Stimulated activated CD8-positive, alpha-beta memory T cell treated with anti-CD3 and anti-CD28 coated beads, Interleukin-15, amount 100 ng/mL, for 48 hours (primary cell): ENCODE measurements at regions not wholly inside any gene's neighbourhood (a gene's known extent, or its start where the extent isn't known, plus 50 kb on each side); places are given as distances from the start of the nearest gene placed in this dataset.
"Not testable (repeated sequence)": the region's sequence is repeated elsewhere in the genome, so short reads cannot be mapped to it uniquely, and the experiment has no call there.

Source experiments
- DNase-seq, 2 donors: peaks; one replicate each; pipeline ENCODE4 v3.0.0-alpha.2; 2020; ENCODE audit warnings: low read depth in 2 of 2

DNA sequence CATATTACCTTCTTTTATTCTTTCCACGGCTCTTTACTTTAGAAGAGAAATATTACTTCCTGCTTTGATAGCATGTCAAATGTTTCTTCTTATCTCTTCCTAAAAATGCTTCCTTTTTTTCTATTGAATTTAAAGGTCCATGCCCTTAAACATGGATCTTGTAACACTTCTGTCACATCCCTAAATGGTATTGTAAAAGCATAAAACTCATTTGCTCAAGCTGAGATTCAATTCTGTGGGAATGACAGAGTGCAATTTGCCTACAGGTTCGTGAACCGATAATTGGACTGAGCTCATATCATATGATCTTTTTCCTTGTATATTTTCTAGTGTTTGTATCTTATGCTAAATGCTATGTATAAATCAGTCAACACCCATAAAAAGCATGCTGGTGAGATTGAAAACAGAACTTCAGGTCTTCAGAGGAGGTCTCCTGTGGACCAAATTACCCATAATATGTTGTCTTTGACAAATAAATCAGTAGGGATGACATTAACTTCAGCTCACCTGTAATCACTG, 429.3 kb downstream of the TMEM232 start:
- no peak for DNase-seq

DNA sequence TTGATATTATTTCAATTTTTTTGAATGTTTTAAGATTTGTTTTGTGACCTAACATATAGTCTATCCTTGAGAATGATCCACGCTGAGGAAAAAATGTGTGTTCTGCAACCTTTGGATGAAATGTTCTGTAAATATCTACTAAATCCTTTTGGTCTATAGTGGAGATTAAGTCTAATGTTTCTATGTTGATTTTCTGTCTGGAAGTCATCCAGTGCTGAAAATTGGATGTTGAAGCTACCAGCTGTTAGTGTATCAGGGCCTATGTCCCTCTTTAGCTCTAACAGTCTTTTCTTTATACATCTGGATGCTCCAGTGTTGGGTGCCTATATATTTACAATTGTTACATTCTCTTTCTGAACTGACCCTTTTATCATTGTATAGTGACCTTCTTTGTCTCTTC, 422.3 kb downstream of the TMEM232 start:
- DNase-seq, result no peak

DNA sequence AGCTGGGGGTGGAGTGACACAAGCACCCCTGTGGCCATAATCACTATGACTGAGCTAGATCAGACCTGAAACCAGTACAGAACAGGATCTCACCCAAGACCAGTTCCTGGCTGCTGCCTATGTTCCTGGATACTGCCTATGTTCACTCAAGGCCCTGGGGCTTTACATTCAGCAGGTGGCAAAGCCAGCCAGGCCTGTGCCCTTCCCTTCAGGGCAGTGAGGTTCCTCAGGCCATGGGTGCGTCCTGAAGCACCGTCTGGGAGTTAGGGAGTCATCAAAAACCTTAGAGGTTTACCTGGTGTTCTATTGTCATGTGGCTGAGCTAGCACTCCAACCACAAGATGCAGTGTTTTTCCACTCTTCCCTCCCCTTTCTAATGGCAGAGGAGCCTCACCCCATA, 419.8 kb downstream of the TMEM232 start:
- DNase-seq, result no peak

DNA sequence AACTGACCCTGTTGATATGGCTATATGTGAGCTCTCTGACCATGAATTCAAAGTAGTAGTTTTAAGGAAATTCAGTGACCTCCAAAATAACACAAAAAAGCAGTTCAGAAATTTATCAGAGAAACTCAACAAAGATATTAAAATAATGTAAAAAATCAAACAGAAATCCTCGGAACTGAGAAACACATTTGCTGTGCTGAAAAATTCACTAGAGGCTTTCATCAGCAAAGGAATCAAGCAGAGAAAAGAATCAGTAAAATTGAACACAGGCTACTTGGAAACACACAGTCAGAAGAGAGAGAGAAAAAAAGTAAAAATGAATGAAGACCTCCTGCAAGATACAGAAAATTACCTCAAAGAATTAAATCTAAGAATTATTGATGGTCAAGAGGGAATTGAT, 417.2 kb downstream of the TMEM232 start:
- DNase-seq, result no peak

DNA sequence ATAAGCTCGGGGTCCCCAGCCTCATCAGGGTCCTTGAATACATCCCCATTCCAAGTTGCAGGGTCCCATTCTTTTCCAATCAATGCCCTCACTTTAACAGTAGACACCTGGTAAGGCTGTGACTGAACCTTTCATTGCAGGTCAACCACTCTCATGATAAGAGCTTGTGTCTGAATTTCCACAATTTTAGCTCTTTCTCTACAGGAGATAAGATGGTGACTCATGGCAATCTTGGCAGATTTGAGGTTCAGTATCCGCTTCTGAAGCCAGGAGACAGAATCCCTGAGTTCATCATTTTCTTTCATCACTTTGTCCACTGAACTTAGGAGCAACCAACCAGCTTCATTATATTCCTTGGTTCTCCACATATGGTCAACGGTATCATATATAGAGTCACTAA, 409.9 kb downstream of the TMEM232 start:
- not testable (repeated sequence) for DNase-seq

DNA sequence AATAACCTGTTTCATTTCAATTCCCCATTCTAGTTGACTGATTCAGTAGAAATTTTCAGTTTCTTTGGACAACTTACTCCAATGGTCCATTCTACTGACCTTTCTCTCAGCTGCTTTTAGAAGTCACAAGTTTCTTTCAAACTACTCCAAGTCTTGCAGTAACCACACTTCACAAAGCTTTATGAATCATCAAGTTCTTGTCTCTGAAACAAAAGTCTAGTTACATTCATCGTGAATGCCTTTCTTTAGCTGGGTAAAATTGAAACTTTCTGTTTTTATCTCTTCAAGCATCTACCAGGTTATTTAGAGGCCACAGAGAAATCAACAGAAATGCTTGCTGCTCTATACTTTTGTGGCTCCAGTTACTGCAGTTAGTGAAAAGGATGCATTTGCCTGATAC, 405.4 kb downstream of the TMEM232 start:
- no peak for DNase-seq

DNA sequence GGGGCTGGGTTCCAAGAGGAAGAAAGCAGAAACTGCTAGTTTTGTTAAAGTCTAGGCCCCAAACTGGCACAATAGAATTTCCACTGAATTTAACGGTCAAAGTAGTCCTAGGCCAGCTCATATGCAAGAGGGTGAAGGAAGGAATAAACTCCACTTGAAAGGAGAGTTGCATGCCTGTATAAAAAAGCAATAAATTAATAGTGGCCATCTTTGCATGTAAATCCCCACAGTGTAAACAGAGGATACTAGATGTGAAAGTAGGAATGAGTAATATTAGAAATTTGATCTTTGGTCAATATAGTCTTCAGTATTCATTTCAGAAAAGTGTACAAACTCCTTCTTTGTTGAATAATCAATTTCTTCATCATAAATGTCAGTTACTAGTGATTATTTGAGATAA, 403.1 kb downstream of the TMEM232 start:
- DNase-seq, result no peak

DNA sequence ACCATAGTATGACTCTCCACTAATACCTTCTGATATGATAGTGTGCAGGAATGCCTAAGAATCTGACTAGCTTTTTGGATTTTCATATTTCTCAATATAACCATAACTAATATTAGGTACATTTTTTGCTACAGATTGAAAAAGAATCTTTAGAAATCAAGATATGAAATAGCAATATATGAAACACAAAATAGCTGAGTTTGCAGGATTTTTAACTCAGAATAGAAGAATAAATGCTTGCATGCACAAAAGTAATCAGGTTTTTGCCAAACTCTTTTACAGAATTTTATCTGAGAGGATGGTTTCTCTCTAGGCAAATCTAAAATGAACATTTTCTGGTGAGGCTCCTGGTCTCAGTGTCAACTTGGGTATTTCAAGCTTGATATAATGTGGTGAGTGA, 402.6 kb downstream of the TMEM232 start:
- no peak for DNase-seq

DNA sequence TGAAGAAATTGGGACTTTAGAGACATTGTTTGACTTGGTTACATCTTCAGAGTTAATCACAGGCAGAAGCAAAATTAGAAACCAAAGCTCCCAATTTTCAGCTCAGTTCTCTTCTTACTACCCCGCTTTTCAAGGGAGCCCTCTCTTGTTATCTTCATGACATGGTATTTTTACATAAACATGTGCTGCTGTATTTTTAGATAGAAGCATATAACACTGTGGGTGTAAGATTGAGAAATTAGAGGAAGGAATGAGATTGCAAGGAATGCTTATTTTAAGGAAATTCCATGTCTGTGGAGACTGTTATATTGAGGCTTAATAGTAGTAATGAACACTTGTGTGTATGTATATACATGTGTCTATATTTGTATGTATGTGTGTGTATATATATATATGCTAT, 401.6 kb downstream of the TMEM232 start:
- DNase-seq, result no peak

DNA sequence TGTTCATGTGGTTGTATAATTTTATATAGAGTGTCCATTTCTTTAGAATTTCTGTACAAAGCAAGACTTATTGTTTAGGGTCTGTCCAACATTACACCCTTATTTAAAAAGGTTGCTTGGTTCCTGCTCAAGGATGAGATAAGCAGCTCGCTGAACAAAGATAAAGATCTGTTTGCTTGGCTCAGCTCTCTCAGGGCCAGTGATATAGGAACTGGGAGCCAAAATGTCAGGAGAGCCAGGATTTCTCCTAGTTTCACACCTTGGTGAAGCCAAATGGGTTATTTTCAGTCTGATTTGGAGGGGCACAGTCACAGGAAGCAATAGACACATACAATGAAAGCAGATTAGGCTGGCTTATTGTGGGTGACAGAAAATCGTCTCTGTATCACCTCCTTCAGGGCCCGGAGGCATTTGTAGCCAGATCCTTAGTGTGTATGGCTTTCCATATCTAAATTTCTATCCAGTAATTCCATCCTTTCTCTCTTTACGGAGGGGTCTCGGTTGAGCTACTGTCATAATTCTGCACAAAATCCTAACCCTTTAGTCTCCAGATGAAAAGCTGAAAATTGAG, 396.4 kb downstream of the TMEM232 start:
- DNase-seq, result no peak

DNA sequence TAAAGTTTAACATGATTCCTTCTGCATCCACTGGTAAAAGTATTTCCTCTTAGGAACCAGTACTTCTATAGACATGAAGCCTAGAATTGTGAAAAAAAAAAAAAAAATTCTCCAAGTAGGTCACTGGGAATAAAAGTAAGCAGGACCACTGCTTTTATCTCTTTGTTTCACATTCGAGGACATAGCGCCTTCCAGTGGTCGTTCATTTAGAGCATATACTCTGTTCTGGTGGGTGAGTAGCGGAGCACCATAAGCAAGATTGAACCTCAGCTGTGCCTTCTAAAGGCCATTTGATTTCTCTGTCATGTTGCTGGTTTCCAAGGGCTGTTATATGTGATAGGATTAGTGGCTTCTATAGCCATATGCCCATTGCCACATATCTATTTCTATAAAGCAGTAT, 393.1 kb downstream of the TMEM232 start:
- no peak for DNase-seq

DNA sequence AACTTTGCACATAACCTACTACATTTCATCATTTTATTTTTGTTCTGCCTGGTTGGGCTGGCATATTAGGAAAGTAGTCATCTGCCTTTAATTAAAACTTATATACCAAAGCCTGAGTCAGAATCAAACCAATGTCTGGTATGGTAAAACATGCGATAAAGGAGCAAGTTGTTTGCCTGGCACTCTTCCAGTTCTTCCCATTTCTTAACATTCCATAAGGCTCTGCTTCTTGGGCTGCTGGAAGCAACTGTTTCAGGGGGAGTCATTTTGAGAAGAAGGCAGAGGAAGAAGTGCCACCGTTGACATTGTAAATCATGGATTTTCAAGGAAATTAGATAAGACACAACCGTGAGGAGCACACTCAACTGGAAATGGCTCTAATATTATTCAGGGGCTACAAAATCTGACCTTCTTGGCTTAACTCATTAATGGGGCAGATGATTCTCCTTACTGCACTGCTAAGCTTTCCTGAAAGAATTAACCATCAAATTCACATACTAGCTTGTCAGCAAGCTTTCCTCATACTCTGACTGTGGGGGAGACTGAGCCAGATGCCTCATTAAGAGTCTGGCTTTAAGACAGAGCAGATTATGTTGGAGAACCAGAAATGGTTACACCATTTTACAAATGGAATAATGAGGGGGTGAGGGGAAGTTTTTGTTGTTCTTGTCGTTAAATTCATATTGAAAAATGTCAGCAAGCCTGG, 391.0 kb downstream of the TMEM232 start:
- no peak for DNase-seq

DNA sequence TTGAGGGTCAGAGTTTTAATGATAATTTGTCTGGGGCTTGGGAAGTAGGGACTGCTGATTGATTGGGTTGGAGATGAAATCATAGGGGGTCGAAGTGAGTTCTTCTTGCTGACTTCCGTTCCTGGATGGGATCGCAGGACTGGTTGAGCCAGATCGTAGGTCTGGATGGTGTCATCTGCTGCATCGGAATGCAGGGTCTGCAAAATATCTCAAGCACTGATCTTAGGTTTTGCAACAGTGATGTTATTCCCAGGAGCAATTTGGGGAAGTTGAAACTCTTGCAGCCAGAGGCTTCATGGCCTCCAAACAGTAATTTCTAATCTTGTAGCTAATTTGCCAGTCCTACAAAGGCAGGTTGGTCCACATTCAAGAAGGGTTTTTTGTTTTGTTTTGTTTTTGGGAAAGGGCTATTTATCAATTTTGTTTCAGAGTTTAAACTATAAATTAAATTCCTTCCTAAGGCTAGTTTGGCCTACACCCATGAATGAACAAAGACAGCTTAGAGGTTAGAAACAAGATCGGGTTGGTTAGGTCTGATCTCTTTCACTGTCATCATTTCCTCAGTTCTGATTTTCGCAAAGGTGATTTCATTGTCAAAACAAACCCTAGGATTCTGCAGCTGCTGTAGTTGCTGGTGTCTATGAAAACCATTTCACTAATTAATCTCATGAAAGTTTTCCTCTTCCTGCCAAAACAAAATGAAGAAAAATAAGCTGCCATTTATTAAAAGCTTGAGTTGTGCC, 388.0 kb downstream of the TMEM232 start:
- DNase-seq, result no peak

DNA sequence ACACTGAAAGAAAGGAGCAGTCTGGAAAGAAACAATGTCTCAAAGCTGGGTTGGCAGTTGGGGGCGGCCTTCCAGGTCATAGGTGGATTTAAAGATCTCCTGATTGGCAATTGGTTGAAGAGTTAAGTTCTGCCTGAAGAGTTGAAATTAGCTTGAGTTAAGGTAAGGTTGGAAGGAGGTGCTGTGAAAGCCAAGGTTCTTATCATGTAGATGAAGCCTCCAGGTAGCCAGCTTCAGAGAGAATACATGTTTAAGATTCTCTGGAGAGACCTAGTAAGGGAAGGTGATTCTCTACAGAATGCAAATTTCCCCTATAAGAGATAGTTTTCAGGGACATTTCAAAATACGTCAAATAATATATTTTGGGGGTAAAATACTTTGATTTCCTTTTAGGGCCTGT, 387.1 kb downstream of the TMEM232 start:
- DNase-seq, result no peak

DNA sequence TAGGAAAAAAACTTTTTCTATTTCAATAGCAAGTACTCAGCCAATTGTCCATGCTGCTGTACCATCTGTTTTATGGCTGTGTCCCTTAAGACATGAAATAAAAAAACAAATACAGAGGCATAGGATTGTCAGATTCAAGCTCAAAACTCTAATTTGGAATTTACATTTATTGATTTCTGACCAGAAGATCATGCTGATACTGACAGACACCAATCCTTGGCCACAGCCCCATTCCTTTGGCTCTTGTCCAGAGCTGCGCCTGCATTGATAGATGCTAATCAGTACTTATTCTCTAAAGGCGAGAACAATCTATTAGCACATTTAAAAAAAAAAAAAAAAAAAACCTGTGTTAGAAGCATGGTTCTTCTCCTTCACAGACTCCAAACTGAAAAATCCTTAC, 384.6 kb downstream of the TMEM232 start:
- DNase-seq, result no peak

DNA sequence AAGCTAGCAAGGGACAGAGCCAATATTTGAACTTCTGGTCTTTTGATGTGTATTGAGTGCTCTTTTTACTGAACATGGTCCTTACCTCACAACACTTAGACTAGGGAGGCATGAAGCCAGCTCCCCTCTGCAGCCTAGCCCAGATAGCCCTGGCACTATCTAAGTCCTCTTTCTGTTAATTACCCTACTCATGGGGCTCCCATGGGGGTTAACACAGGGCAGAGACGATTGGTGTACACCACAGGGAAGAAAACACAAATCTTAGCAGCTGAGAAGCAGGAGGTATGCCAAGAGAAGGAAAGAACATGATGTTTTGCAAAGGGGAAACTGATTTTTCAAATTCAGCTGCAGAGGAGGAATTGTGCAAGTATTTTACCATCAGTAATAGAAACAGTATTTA, 383.8 kb downstream of the TMEM232 start:
- DNase-seq, result no peak

DNA sequence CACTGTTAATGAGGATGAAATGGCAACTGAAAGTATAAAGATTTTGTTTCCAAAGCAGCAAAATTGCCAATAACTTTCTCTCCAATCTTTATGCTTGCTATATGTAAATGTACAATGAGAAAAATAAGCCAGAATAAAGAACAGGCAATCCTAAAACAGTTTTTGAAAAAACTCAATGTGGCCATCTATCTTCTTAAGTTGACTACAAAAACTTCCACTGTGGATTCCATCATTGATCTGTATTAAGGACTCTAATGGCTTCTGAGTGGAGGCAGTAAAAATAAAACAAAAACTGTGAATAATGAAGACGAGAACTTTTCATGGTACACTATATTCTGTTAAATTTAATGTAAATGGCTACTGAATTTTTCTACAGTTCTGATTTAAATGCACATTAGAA, 382.9 kb downstream of the TMEM232 start:
- DNase-seq, result no peak

DNA sequence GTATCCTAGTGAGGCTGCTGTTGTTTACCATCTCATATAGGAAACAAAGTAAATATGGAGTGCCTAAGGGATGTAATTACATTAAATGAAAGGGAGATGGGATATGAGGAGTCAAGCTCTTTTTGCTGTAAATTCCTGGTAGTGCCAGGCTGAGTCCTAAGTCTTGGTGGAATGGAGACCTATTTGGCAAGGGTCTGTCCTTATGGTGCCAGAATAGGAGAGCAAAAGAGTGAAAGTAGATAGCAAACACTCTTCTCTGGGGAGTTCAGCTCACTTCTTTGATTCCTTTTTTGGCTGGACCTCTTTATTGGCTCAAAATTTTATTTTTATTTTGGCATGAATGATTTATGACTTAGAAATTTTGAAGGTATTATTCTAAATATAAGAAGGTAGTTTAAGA, 380.8 kb downstream of the TMEM232 start:
- DNase-seq, result no peak

DNA sequence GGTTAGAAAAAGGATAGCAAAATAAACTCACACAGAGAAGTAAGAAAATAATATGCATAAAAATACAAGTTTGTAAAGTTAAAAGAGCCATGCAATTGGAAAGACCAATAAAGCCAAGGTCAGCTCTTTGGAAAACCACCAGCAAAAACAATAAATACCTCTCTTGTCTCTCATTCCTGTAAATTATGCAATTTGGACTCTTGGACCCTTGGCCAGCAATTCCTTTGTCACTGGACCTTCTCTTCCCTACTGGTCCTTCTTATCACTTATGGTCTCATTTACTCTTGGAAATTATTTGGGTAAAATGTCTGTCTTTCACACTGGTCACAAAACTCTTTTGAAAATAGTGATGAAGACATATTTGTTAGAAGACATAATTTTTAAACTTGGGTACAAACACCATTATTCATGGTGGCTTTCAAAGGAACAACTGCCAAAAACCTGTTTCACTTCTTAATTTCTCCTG, 379.5 kb downstream of the TMEM232 start:
- DNase-seq, result no peak

DNA sequence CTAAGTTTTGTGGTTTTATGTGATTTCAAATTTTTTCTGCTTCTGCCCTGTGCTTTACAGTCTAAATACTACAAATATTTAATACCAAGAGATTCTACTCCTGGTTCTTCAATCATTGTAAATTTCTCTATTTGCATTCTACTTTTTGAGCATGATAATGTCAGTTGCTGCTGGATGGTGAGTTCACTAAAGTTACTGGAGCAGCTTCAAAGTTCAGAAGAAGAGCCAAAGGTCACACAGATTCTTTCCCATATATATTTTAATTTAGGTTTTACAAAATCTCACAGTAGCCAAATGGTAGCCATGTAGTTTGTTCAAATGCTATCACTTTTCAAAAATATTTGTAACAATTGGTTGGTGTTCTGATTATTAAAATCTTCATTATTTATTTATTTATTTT, 378.7 kb downstream of the TMEM232 start:
- no peak for DNase-seq

DNA sequence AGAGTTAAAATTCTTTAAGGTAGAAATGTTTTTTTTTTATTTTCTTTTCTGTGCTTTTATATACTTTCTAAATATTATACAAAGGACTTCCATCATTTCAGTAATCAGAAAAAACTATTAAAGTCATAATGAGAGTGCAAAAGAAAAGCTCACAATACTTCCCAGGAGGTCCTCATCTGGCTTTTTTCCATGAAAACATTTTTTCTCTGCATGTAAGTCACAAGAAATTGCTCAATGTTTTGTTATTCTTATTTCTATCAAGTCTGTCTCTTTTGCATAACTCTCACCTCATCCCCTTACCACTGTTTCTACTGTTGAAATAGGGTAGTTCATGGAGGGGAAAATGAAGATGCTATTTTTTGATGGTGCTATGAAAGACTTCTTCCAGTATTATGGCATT, 375.0 kb downstream of the TMEM232 start:
- no peak for DNase-seq

DNA sequence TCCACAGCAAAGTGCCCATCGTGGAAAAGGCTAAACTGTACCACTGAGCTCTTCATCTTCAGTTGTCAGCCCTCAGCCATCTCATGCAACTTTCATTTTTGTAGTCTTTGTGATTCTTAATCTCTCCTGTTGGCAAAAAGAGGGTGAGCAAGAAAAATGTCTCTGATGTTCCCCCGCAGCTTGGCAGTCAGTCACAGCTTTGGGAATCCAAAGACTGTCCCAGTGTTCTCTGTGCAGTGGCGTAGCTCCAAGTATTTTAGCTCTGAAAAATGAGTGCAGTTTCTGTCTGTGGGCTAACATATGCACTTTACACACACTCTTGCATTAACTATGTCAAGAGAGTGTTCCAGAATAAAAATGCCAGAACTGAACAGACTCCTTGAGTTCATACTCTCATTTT, 372.2 kb downstream of the TMEM232 start:
- no peak for DNase-seq
